Small intestine (tissue), 7 donors: ENCODE measurements at regions not wholly inside any gene's neighbourhood (a gene's known extent, or its start where the extent isn't known, plus 50 kb on each side); places are given as distances from the start of the nearest gene placed in this dataset.

ENCODE experiments used
- DNase-seq, 2 donors: peaks; one replicate each; pipeline versions ENCODE4 v3.0.0 to v3.0.0-alpha.2; 2013
- FAIRE-seq: peaks from 2 replicates; lab custom pipeline; 2012; peaks lifted over from hg19 to GRCh38; lab: Jason Lieb, UNC
- H3K27ac ChIP-seq, 3 donors: one replicate each; pipeline ENCODE4 v1.5.1; 2013; ENCODE audit warnings: low read length in 2 of 3, mild to moderate bottlenecking in 2 of 3, control low read depth in 1 of 3, inconsistent platforms in 1 of 3, low read depth in 1 of 3, moderate library complexity in 1 of 3
- H3K27me3 ChIP-seq, 3 donors: one replicate each; pipeline ENCODE4 v1.6.1; 2013; ENCODE audit warnings: low read length in 3 of 3, inconsistent platforms in 1 of 3; ENCODE audit not compliant: control insufficient read depth in 3 of 3, insufficient read depth in 3 of 3
- H3K36me3 ChIP-seq, 3 donors: one replicate each; pipeline ENCODE4 v1.6.1; 2013; ENCODE audit warnings: low read length in 3 of 3, inconsistent platforms in 1 of 3, low read depth in 1 of 3, mild to moderate bottlenecking in 1 of 3, moderate library complexity in 1 of 3; ENCODE audit not compliant: control insufficient read depth in 3 of 3, insufficient read depth in 2 of 3
- H3K4me1 ChIP-seq, 3 donors: one replicate each; pipeline ENCODE4 v1.6.1; 2013; ENCODE audit warnings: low read length in 2 of 3, inconsistent platforms in 1 of 3, low read depth in 1 of 3, mild to moderate bottlenecking in 1 of 3, moderate library complexity in 1 of 3; ENCODE audit not compliant: control insufficient read depth in 3 of 3, insufficient read depth in 2 of 3
- H3K4me3 ChIP-seq, 3 donors: one replicate each; pipeline ENCODE4 v1.5.1; 2013; ENCODE audit warnings: low read length in 3 of 3, control low read depth in 1 of 3, inconsistent platforms in 1 of 3, low read depth in 1 of 3, mild to moderate bottlenecking in 1 of 3, moderate library complexity in 1 of 3
- H3K9me3 ChIP-seq, 2 donors: one replicate each; pipeline ENCODE4 v1.6.1; 2013; ENCODE audit warnings: low read depth in 1 of 2, low read length in 1 of 2; ENCODE audit not compliant: control insufficient read depth in 2 of 2, insufficient read depth in 1 of 2
- WGBS, 3 donors: extraction: QIAGEN DNeasy Blood & Tissue Kit; methylation state at CpG; one replicate each; pipeline ENCODE4 v1.1.7; 2013; 5-methylcytosine and 5-hydroxymethylcytosine counted together
- donor health status: healthy with polysubstance abuse.
- donor health status: control.
- donor health status: control.
- donor health status: Bipolar disorder and iron deficiency.
- donor health status: healthy.

GRCh38 chr4:138756519-138756918 is 259.1 kb upstream of the NOCT start:
- no peaks in the 10 kb centered on the region for H3K9me3 ChIP-seq
- H3K27me3 ChIP-seq: no peaks in the 10 kb centered on the region
- FAIRE-seq: no peak
- DNase-seq: no peak
- no peak overlapping the region for H3K4me3 ChIP-seq
- no peaks in the 10 kb centered on the region for H3K36me3 ChIP-seq
- H3K4me1 ChIP-seq: no peaks in the 10 kb centered on the region
- no peak overlapping the region for H3K27ac ChIP-seq

DNA sequence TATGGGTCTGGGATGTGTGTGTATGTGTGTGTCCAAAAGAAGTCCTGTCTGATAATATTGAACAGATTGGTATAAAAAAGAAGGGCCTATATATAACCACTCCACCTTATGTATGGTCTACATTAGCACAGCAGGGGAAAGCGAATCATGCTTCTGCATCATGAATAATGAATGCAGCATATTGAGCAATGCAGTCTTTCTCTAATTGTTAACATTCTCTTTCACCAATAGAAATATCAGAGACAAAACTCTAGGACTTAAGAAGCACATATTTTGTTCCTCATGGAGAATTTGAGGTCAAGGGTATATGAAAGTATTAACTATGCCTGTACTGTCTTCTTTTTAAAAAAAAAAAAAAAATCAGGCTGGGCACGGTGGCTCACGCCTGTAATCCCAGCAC is 264.3 kb upstream of the NOCT start:
- H3K36me3 ChIP-seq: no peaks in the 10 kb centered on the region
- H3K27ac ChIP-seq: no peak overlapping the region
- H3K4me3 ChIP-seq: no peak overlapping the region
- FAIRE-seq (no peak), DNase-seq (no peak)
- H3K4me1 ChIP-seq: no peaks in the 10 kb centered on the region
- H3K27me3 ChIP-seq: no peaks in the 10 kb centered on the region
- 72 to 90% (median 87%) methylated on average over 3 of the region's 3 CpGs for WGBS, 3 donors
- H3K9me3 ChIP-seq: peaks cover 0 to 4% of the 10 kb centered on the region in 2 donors

DNA sequence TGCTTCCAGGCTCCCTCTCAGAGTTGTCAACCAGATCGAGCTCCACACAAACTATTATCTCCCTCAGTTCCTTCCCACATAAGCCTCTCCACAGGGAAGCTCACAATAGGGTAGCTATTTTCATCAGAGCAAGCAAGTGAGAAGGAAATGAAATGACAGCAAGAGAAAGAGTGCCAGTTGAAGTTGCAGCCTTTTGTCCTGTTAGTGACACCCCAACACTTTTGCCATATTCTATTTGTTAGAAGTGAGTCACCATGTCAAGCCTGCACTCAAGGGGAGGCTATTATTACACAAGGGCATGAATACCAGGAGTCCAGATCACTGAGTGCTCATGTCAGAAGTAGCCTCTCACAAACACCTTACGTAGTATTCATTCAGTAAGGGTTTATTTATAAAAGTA is 266.3 kb upstream of the NOCT start:
- Histone ChIP-seq H3K36me3 (no peaks in the 10 kb centered on the region), H3K4me3 (no peak overlapping the region), H3K27me3 (no peaks in the 10 kb centered on the region), H3K4me1 (no peaks in the 10 kb centered on the region), H3K9me3 (peaks cover 0 to 4% of the 10 kb centered on the region in 2 donors), H3K27ac (no peak overlapping the region)
- FAIRE-seq (no peak), DNase-seq (no peak)
- WGBS, 3 donors: 58 to 75% (median 71%) methylated on average over 2 of the region's 2 CpGs

- H3K36me3 ChIP-seq: no peaks in the 10 kb centered on the region
- no peak overlapping the region for H3K27ac ChIP-seq
- no peak overlapping the region for H3K4me3 ChIP-seq
- no peaks in the 10 kb centered on the region for H3K4me1 ChIP-seq
- DNase-seq (no peak), FAIRE-seq (no peak)
- no peaks in the 10 kb centered on the region for H3K27me3 ChIP-seq
- no peaks in the 10 kb centered on the region for H3K9me3 ChIP-seq
- 43 to 57% (median 45%) methylated on average over 5 of the region's 5 CpGs for WGBS, 3 donors
Observed at GRCh38 chr4:138741766-138742377, 273.7 kb upstream of the NOCT start.

DNA sequence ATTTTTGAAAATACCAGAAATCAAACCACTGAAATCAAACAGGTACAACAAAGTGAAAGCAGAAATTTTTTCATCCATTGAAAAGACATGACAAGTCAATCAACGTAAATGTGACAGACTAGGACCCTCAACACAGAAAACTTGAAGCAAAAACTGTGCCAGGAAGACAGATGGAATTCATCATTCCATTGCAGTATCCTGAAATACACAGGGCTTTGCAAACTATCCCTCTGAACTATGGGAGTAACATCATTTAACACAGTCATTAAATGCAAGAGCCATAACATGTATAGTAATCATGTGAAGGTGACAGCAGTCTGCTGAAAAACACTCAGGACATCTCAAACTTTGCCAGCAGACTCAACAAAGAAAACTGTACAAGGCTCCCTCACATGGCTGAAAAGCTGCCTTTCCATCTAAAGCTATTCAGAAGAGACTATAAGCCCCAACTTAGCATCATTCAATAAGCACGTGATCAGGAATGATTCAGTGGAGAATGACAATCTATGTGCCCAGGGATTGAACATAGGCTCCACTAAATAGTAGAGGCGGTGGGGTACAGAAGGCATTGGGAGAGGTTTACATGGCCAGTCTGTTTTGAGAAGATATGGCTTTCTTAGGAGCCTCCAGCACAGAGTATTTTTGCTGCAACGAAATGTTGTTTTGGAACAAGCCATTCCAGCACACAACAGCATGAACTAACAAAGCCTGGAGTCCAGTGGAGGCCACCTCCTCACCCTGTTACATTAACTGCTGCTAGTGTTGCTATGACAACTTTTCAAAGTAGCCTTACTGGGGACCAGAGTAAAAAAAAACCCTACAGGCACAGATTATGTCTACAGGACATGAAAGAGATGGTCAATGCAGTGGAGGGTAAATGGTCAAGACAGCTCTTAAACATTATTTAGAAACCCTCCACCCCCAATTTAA is 274.5 kb upstream of the NOCT start:
- no peaks in the 10 kb centered on the region for H3K4me1 ChIP-seq
- H3K27me3 ChIP-seq: no peaks in the 10 kb centered on the region
- 70 to 79% (median 74%) methylated on average over 4 of the region's 4 CpGs for WGBS, 3 donors
- no peak overlapping the region for H3K4me3 ChIP-seq
- DNase-seq: no peak
- no peak overlapping the region for H3K27ac ChIP-seq
- no peaks in the 10 kb centered on the region for H3K36me3 ChIP-seq
- no peak for FAIRE-seq
- H3K9me3 ChIP-seq: no peaks in the 10 kb centered on the region

- FAIRE-seq: no peak
Observed at GRCh38 chr4:138736362-138736761, 279.2 kb upstream of the NOCT start.

DNA sequence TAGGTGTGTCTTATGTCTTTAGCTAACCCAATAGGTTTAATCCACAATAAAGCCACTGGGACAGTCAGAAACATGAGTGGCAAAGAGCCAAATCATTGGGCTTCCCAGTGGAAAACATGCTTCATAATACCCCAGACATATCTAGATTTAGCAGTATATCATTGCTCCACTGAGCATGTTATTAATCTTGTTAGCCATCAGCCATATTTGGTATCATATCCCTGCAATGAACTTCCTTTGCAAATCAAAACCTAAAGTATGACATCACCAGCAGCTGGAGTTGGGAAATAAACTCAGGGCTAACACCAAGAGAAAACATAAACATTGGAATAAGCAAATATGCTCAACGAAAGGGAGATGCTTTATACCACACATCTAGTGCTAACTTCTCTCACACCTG is 280.8 kb upstream of the NOCT start:
- Histone ChIP-seq H3K9me3 (no peaks in the 10 kb centered on the region), H3K27ac (no peak overlapping the region), H3K27me3 (no peaks in the 10 kb centered on the region), H3K36me3 (no peaks in the 10 kb centered on the region), H3K4me3 (no peak overlapping the region), H3K4me1 (no peaks in the 10 kb centered on the region)
- FAIRE-seq (no peak), DNase-seq (peak in 1 of 2 donors; percentile 7)
- WGBS, 3 donors: 45 to 53% (median 46%) methylated on average over 1 of the region's 1 CpG

More at GRCh38 chr4:138736362-138736761, 279.2 kb upstream of the NOCT start:
- no peaks in the 10 kb centered on the region for H3K4me1 ChIP-seq
- H3K27ac ChIP-seq: no peak overlapping the region
- no peaks in the 10 kb centered on the region for H3K36me3 ChIP-seq
- no peaks in the 10 kb centered on the region for H3K9me3 ChIP-seq
- H3K27me3 ChIP-seq: no peaks in the 10 kb centered on the region
- no peak for DNase-seq
- H3K4me3 ChIP-seq: no peak overlapping the region

DNA sequence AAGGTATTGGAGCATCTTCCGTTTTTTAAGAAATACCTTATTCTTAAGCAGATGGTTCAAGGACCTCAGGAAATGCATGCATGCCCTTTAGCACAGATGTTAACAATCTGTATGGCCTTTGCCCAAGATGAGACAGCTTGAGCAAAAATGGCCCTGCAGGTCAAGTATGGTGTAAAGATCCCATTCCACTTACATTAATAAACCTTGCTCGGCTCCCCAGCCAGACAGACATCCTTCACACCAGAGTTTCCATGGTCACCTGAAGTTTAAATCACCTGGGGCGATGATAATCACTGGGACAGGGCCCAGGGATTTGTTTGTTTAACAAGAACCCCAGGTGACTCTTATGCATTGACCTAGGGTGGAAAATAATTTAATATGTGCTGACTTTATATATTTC is 287.0 kb upstream of the NOCT start:
- Histone ChIP-seq H3K36me3 (no peaks in the 10 kb centered on the region), H3K9me3 (no peaks in the 10 kb centered on the region), H3K4me1 (no peaks in the 10 kb centered on the region), H3K4me3 (no peak overlapping the region), H3K27me3 (no peaks in the 10 kb centered on the region), H3K27ac (no peak overlapping the region)
- 55 to 71% (median 59%) methylated on average over 3 of the region's 3 CpGs for WGBS, 3 donors
- FAIRE-seq (no peak), DNase-seq (no peak)
